ENCODE measurements at regions not wholly inside any gene's neighbourhood (a gene's known extent, or its start where the extent isn't known, plus 50 kb on each side); places are given as distances from the start of the nearest gene placed in this dataset.

DNA sequence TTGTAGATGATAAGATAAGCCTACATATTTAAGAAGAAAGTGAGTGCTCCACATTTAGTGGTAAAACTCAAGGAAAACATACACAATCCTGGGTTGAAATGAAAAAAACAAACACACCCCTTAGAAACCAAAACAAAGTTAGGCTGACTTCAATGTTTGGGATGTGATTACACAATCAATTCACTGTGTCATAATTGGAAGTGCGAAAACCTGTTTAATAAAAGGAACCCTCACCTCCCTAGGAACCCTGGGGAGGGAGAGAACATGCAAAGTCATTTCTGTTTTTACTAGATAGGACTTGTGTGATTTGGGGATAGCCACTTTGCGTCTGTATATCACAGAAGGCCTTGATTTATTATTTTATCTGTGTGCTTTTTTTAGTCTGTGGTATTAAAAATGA lies 275.0 kb downstream of the NFKBIZ start:
- TF ChIP-seq PATZ1 (CRISPR knock-in tag; IDR thresholded peaks at IDR 0.05; ENCODE audit: borderline replicate concordance) (no peak), ZFP3 (CRISPR knock-in tag; IDR thresholded peaks at IDR 0.05) (no peak)
